ENCODE measurements at regions not wholly inside any gene's neighbourhood (a gene's known extent, or its start where the extent isn't known, plus 50 kb on each side); places are given as distances from the start of the nearest gene placed in this dataset.

DNA sequence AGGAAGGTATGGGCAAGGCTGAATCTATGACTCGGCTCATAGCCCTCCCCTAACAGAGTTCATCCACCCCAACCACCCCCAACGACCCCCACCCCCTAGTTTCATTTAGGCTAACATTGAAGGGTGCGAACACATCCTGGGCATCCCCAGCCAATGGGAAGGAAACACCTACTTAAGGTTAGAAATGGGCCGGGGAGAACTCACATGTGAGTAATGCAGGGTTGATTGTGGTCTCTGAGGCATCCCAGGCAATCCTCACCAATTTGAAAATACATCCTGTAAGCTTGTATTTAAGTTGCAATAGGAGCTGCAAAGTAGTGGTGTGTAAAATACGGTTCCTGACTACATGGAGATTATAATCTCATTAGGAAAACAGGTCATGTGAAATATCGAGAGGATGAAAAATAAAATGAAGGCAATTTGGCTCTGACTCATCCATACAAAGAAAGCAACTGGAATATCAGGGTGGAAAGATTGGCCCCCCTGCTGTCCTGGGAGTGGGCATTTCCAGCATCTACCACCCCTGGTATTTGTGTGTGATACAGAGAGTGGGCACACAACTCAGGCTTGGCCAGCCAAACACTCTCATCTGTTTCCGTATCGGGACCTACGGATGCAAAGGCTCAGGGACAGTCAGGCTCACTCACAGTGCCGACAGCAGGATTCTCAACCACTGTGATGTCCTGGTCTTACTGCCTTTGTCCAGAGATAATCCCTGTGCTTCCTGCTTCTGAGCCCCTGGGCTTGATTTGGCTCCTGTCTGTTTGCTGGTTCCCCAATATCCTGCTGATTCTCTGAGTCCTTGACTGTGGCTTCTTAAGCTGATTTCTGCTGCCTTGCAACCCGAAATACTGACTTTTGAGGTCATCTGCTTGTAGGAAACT, 90.0 kb upstream of the NCKAP5 start:
- TF ChIP-seq SP1 (IDR thresholded peaks at IDR 0.05) = no peak
- TF ChIP-seq, protein P1, sequence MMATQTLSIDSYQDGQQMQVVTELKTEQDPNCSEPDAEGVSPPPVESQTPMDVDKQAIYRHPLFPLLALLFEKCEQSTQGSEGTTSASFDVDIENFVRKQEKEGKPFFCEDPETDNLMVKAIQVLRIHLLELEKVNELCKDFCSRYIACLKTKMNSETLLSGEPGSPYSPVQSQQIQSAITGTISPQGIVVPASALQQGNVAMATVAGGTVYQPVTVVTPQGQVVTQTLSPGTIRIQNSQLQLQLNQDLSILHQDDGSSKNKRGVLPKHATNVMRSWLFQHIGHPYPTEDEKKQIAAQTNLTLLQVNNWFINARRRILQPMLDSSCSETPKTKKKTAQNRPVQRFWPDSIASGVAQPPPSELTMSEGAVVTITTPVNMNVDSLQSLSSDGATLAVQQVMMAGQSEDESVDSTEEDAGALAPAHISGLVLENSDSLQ (IDR thresholded peaks at IDR 0.05) = no peak
- no peak for TF ChIP-seq L3MBTL2 (conservative IDR thresholded peaks at IDR 0.05)
- TF ChIP-seq FOXA1 (IDR thresholded peaks at IDR 0.05) = no peak
- no peak for TF ChIP-seq SUZ12 (IDR thresholded peaks at IDR 0.05)
- no peak for TF ChIP-seq NFRKB (IDR thresholded peaks at IDR 0.05)
- TF ChIP-seq ZNF384 (IDR thresholded peaks at IDR 0.05) = no peak
- TF ChIP-seq FOXK2 (IDR thresholded peaks at IDR 0.05) = no peak
- TF ChIP-seq TARDBP (IDR thresholded peaks at IDR 0.05) = no peak
- no peak for TF ChIP-seq BHLHE40 (IDR thresholded peaks at IDR 0.05; ENCODE audit: borderline replicate concordance)
- TF ChIP-seq FOXM1 (IDR thresholded peaks at IDR 0.05; ENCODE audit: borderline replicate concordance) = no peak
- no peak for TF ChIP-seq ARNT (IDR thresholded peaks at IDR 0.05)
- no peak for TF ChIP-seq HDGF (IDR thresholded peaks at IDR 0.05; ENCODE audit: borderline replicate concordance)
- TF ChIP-seq LEF1 (IDR thresholded peaks at IDR 0.05; ENCODE audit: borderline replicate concordance) = no peak
